H9 (cell line): ENCODE measurements at regions not wholly inside any gene's neighbourhood (a gene's known extent, or its start where the extent isn't known, plus 50 kb on each side); places are given as distances from the start of the nearest gene placed in this dataset.

Experiments used
- DNase-seq: peaks from one replicate; pipeline ENCODE4 v3.0.0-alpha.2; 2017
- H2AFZ ChIP-seq: one replicate; pipeline ENCODE4 v1.6.1; 2013; ENCODE audit warnings: mild to moderate bottlenecking, low read length, control low read depth, moderate library complexity
- H2AK5ac ChIP-seq: 2 replicates; pipeline ENCODE4 v1.6.1; 2013; ENCODE audit warnings: low read length, control low read depth, mixed read lengths; ENCODE audit not compliant: insufficient read length
- H2BK120ac ChIP-seq: one replicate; pipeline ENCODE4 v1.6.1; 2013; ENCODE audit warnings: low read depth, mild to moderate bottlenecking, low read length, control low read depth, inconsistent platforms; ENCODE audit not compliant: poor library complexity, severe bottlenecking
- H2BK12ac ChIP-seq: 2 replicates; pipeline ENCODE4 v1.6.1; 2013; ENCODE audit warnings: low read length, control low read depth, mixed read lengths, low read depth; ENCODE audit not compliant: insufficient read length
- H2BK15ac ChIP-seq: 2 replicates; pipeline ENCODE4 v1.6.1; 2013; ENCODE audit warnings: low read depth, low read length, control low read depth
- H2BK20ac ChIP-seq: one replicate; pipeline ENCODE4 v1.6.1; 2013; ENCODE audit warnings: low read depth, mild to moderate bottlenecking, low read length, control low read depth, inconsistent platforms; ENCODE audit not compliant: poor library complexity, severe bottlenecking
- H2BK5ac ChIP-seq: 2 replicates; pipeline ENCODE4 v1.6.1; 2013; ENCODE audit warnings: low read length, control low read depth, mixed read lengths; ENCODE audit not compliant: insufficient read length
- H3K14ac ChIP-seq: 2 replicates; pipeline ENCODE4 v1.6.1; 2013; ENCODE audit warnings: low read length, control low read depth; ENCODE audit not compliant: insufficient read depth
- H3K18ac ChIP-seq: 2 replicates; pipeline ENCODE4 v1.6.1; 2013; ENCODE audit warnings: low read depth, mild to moderate bottlenecking, mixed read lengths, low read length, control low read depth; ENCODE audit not compliant: insufficient read length
- H3K23ac ChIP-seq: 2 replicates; pipeline ENCODE4 v1.6.1; 2013; ENCODE audit warnings: low read length, control low read depth, mixed read lengths, low read depth; ENCODE audit not compliant: insufficient read length
- H3K23me2 ChIP-seq: 2 replicates; pipeline ENCODE4 v1.6.1; 2013; ENCODE audit warnings: low read depth, mild to moderate bottlenecking, mixed read lengths, low read length, control low read depth; ENCODE audit not compliant: insufficient read length, poor library complexity, severe bottlenecking
- H3K27ac ChIP-seq: 2 replicates; pipeline ENCODE4 v1.5.1; 2013; ENCODE audit warnings: low read length, control low read depth, mixed read lengths, low read depth; ENCODE audit not compliant: insufficient read length
- H3K27me3 ChIP-seq: 2 replicates; pipeline ENCODE4 v1.6.1; 2013; ENCODE audit warnings: low read length, control low read depth, inconsistent platforms; ENCODE audit not compliant: insufficient read depth
- H3K4ac ChIP-seq: 2 replicates; pipeline ENCODE4 v1.6.1; 2013; ENCODE audit warnings: low read depth, mild to moderate bottlenecking, control low read depth, inconsistent platforms, low read length, moderate library complexity
- H3K4me1 ChIP-seq: 2 replicates; pipeline ENCODE4 v1.6.1; 2013; ENCODE audit warnings: low read length, control low read depth, inconsistent platforms; ENCODE audit not compliant: insufficient read depth
- H3K4me2 ChIP-seq: 2 replicates; pipeline ENCODE4 v1.6.1; 2013; ENCODE audit warnings: low read length, control low read depth, mixed read lengths; ENCODE audit not compliant: insufficient read length, insufficient read depth
- H3K56ac ChIP-seq: 2 replicates; pipeline ENCODE4 v1.6.1; 2013; ENCODE audit warnings: low read depth, mild to moderate bottlenecking, mixed read lengths, low read length, control low read depth; ENCODE audit not compliant: insufficient read length
- H3K79me1 ChIP-seq: 2 replicates; pipeline ENCODE4 v1.6.1; 2013; ENCODE audit warnings: low read depth, mild to moderate bottlenecking, moderate library complexity, low read length, control low read depth, inconsistent platforms; ENCODE audit not compliant: insufficient read depth, poor library complexity, severe bottlenecking
- H3K79me2 ChIP-seq: 2 replicates; pipeline ENCODE4 v1.6.1; 2013; ENCODE audit warnings: low read length, control low read depth, inconsistent platforms; ENCODE audit not compliant: insufficient read depth
- H3K9ac ChIP-seq: 2 replicates; pipeline ENCODE4 v1.6.1; 2013; ENCODE audit warnings: low read length, control low read depth, mixed read lengths; ENCODE audit not compliant: insufficient read length; ENCODE audit errors: extremely low read depth
- H3K9me3 ChIP-seq: one replicate; pipeline ENCODE4 v1.6.1; 2013; ENCODE audit warnings: low read depth, low read length, inconsistent platforms; ENCODE audit not compliant: control insufficient read depth
- H3T11ph ChIP-seq: one replicate; pipeline ENCODE4 v1.6.1; 2013; ENCODE audit warnings: mild to moderate bottlenecking, low read length, control low read depth, inconsistent platforms
- H4K20me1 ChIP-seq: one replicate; pipeline ENCODE4 v1.6.1; 2013; ENCODE audit not compliant: control insufficient read depth, insufficient read length, insufficient read depth
- H4K5ac ChIP-seq: 2 replicates; pipeline ENCODE4 v1.6.1; 2013; ENCODE audit warnings: low read depth, mild to moderate bottlenecking, mixed read lengths, low read length, control low read depth; ENCODE audit not compliant: insufficient read length
- H4K8ac ChIP-seq: replicated peaks from 2 replicates; pipeline ENCODE4 v1.6.1; 2013; ENCODE audit warnings: low read length, control low read depth, mixed read lengths, low read depth; ENCODE audit not compliant: insufficient read length
- H4K91ac ChIP-seq: 2 replicates; pipeline ENCODE4 v1.6.1; 2013; ENCODE audit warnings: low read depth, mild to moderate bottlenecking, moderate library complexity, mixed read lengths, low read length, control low read depth; ENCODE audit not compliant: insufficient read length
- H3K27ac Mint-ChIP-seq, 3 experiments: 2 replicates in 2 of 3; 3 replicates in 1 of 3; pipeline ENCODE4 v1.8.0; 2020 to 2021; ENCODE audit warnings: mixed read lengths in 3 of 3, mild to moderate bottlenecking in 1 of 3, moderate library complexity in 1 of 3
- H3K27me3 Mint-ChIP-seq: 2 replicates; pipeline ENCODE4 v1.8.0; 2021; ENCODE audit warnings: low read depth, mild to moderate bottlenecking, moderate library complexity, mixed read lengths
- H3K36me3 Mint-ChIP-seq, 3 experiments: 2 replicates in 2 of 3; 3 replicates in 1 of 3; pipeline ENCODE4 v1.8.0; 2020 to 2021; ENCODE audit warnings: low read depth in 3 of 3, mixed read lengths in 3 of 3; ENCODE audit not compliant: insufficient read depth in 1 of 3
- H3K4me1 Mint-ChIP-seq, 2 experiments: 2 replicates each; pipeline ENCODE4 v1.8.0; 2020; ENCODE audit warnings: mixed read lengths in 2 of 2
- H3K4me3 Mint-ChIP-seq, 2 experiments: 2 replicates in 1 of 2; 3 replicates in 1 of 2; pipeline ENCODE4 v1.8.0; 2020 to 2021; ENCODE audit warnings: mild to moderate bottlenecking in 2 of 2, mixed read lengths in 2 of 2, moderate library complexity in 1 of 2
- H3K9me3 Mint-ChIP-seq, 2 experiments: 2 replicates in 1 of 2; 3 replicates in 1 of 2; pipeline ENCODE4 v1.8.0; 2020; ENCODE audit warnings: mild to moderate bottlenecking in 2 of 2, mixed read lengths in 2 of 2, moderate library complexity in 1 of 2
- WGBS: extraction: QIAGEN DNeasy Blood & Tissue Kit; methylation state at CpG from one replicate; pipeline ENCODE4 v1.1.7; 2013; ENCODE audit warnings: missing lambda C conversion rate, low lambda C conversion rate, mixed read lengths; ENCODE audit not compliant: insufficient read length; ENCODE audit errors: extremely low coverage; 5-methylcytosine and 5-hydroxymethylcytosine counted together
- TF ChIP-seq, protein P1 (sequence below): fragments of 200-600 bp; sonication (generic); conservative IDR thresholded peaks from 3 replicates; pipeline ENCODE4 v1.8.0; 2021; ENCODE audit warnings: antibody characterized with exemption, mild to moderate bottlenecking

DNA sequence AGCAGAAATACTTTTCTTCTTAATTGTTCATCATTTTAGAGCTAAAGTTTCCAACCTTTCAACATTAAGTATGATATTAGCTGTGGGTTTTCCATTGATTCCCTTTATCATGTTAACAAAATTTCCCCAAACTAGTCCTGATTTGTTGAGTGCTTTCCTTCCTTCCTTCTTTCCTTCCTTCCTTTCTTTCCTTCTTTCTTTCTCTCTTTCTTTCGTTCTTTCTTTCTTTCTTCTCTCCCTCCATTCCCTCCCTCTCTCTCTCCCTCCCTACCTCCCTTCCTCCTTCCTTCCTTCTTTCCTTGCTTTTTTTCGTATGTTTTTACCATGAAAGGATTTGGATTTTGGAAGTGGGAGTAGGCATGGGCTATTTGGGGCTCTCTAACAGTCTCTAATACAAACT is 133.5 kb downstream of the LMNTD1 start:
- H2BK120ac ChIP-seq, result no peak overlapping the region
- H3K9me3 Mint-ChIP-seq, result no peaks in the 10 kb centered on the region; a peak in 1 of 5 replicates
- H3K23me2 ChIP-seq, result no peaks in the 10 kb centered on the region
- H3K4ac ChIP-seq, result no peak overlapping the region
- H3K9ac ChIP-seq, result no peak overlapping the region
- no peak overlapping the region for H3K14ac ChIP-seq
- H3K27ac ChIP-seq, result no peak overlapping the region
- H4K20me1 ChIP-seq, result no peaks in the 10 kb centered on the region
- H3K27me3 Mint-ChIP-seq, result peaks cover 2% of the 10 kb centered on the region; the same call in 1 of the 2 replicates
- no peak overlapping the region for H4K91ac ChIP-seq
- no peak overlapping the region for H2AFZ ChIP-seq
- no peak overlapping the region for H4K8ac ChIP-seq
- no peaks in the 10 kb centered on the region for H3K79me1 ChIP-seq
- H3K9me3 ChIP-seq, result no peaks in the 10 kb centered on the region
- H3T11ph ChIP-seq, result no peak overlapping the region
- no peak overlapping the region for H2BK15ac ChIP-seq
- H3K18ac ChIP-seq, result no peak overlapping the region
- H2BK12ac ChIP-seq, result no peak overlapping the region
- no peak overlapping the region for H3K27ac Mint-ChIP-seq
- no peak overlapping the region for H2BK20ac ChIP-seq
- no peaks in the 10 kb centered on the region for H3K27me3 ChIP-seq
- H4K5ac ChIP-seq, result no peak overlapping the region
- H3K4me1 ChIP-seq, result no peaks in the 10 kb centered on the region
- no peak overlapping the region for H2AK5ac ChIP-seq
- WGBS, result 100% methylated on average over 1 of the region's 2 CpGs
- no peaks in the 10 kb centered on the region for H3K4me1 Mint-ChIP-seq
- no peak overlapping the region for H2BK5ac ChIP-seq
- H3K79me2 ChIP-seq, result no peaks in the 10 kb centered on the region
- no peak for DNase-seq
- TF ChIP-seq, protein P1, sequence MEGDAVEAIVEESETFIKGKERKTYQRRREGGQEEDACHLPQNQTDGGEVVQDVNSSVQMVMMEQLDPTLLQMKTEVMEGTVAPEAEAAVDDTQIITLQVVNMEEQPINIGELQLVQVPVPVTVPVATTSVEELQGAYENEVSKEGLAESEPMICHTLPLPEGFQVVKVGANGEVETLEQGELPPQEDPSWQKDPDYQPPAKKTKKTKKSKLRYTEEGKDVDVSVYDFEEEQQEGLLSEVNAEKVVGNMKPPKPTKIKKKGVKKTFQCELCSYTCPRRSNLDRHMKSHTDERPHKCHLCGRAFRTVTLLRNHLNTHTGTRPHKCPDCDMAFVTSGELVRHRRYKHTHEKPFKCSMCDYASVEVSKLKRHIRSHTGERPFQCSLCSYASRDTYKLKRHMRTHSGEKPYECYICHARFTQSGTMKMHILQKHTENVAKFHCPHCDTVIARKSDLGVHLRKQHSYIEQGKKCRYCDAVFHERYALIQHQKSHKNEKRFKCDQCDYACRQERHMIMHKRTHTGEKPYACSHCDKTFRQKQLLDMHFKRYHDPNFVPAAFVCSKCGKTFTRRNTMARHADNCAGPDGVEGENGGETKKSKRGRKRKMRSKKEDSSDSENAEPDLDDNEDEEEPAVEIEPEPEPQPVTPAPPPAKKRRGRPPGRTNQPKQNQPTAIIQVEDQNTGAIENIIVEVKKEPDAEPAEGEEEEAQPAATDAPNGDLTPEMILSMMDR, result no peak
- no peak overlapping the region for H3K4me3 Mint-ChIP-seq
- H3K4me2 ChIP-seq, result no peak overlapping the region
- no peak overlapping the region for H3K56ac ChIP-seq
- H3K23ac ChIP-seq, result no peak overlapping the region
- no peaks in the 10 kb centered on the region for H3K36me3 Mint-ChIP-seq
